AG04449 (cell line): ENCODE measurements at regions not wholly inside any gene's neighbourhood (a gene's known extent, or its start where the extent isn't known, plus 50 kb on each side); places are given as distances from the start of the nearest gene placed in this dataset.

ENCODE experiments used
- CTCF ChIA-PET: fragments of 350-600 bp; formaldehyde crosslinking; extraction: SDS; loops from one replicate; lab custom pipeline; 2021; ENCODE audit warnings: antibody characterized with exemption; lab: Yijun Ruan, JAX
- POLR2A ChIA-PET: fragments of 400-600, 350-600 bp; formaldehyde crosslinking; extraction: SDS; loops from one replicate; lab custom pipeline; 2020; ENCODE audit warnings: antibody characterized with exemption, inconsistent platforms; lab: Yijun Ruan, JAX
- DNase-seq: peaks from one replicate; pipeline ENCODE4 v3.0.0-alpha.2; 2010; ENCODE audit warnings: low read depth, low spot score
- H3K4me3 ChIP-seq: 2 replicates; pipeline ENCODE4 v1.5.1; 2011; ENCODE audit warnings: low read depth, mild to moderate bottlenecking, control low read depth, low read length
- CTCF ChIP-seq: IDR thresholded peaks from one replicate; pipeline ENCODE4 v1.5.1; 2011; ENCODE audit warnings: mild to moderate bottlenecking, moderate library complexity, low read length, control low read depth, inconsistent platforms; ENCODE audit not compliant: insufficient read depth; ENCODE audit errors: missing control alignments

GRCh38 chr16:79336437-79337229, 263.9 kb downstream of the MAF start:
- H3K4me3 ChIP-seq: no peak overlapping the region
- no peak for TF ChIP-seq CTCF
- CTCF ChIA-PET: no interaction called here
- no peak for DNase-seq
- POLR2A ChIA-PET: no interaction called here

- CTCF ChIA-PET: no interaction called here
These were observed 266.4 kb downstream of the MAF start for GRCh38 chr16:79334127-79334526.

GRCh38 chr16:79331066-79331465, 269.5 kb downstream of the MAF start:
- CTCF ChIA-PET: no interaction called here
- no peak for TF ChIP-seq CTCF

More at GRCh38 chr16:79334127-79334526, 266.4 kb downstream of the MAF start:
- no peak for DNase-seq
- no peak overlapping the region for H3K4me3 ChIP-seq
- TF ChIP-seq CTCF: no peak
- POLR2A ChIA-PET: no interaction called here

GRCh38 chr16:79329967-79330366, 270.6 kb downstream of the MAF start:
- TF ChIP-seq CTCF: no peak
- ChIA-PET CTCF (no interaction called here), POLR2A (no interaction called here)
- H3K4me3 ChIP-seq: no peak overlapping the region
- DNase-seq: no peak

More at GRCh38 chr16:79331066-79331465, 269.5 kb downstream of the MAF start:
- POLR2A ChIA-PET: no interaction called here
- no peak for DNase-seq
- no peak overlapping the region for H3K4me3 ChIP-seq

- no peak for TF ChIP-seq CTCF
- H3K4me3 ChIP-seq: no peak overlapping the region
- ChIA-PET CTCF (no interaction called here), POLR2A (no interaction called here)
- DNase-seq: no peak
These were observed 271.4 kb downstream of the MAF start for GRCh38 chr16:79329166-79329521.

- no peak overlapping the region for H3K4me3 ChIP-seq
- ChIA-PET CTCF (no interaction called here), POLR2A (no interaction called here)
- no peak for TF ChIP-seq CTCF
- DNase-seq: no peak
These were observed 272.0 kb downstream of the MAF start for GRCh38 chr16:79328402-79329165.
